GM12878 (cell line): ENCODE measurements at regions not wholly inside any gene's neighbourhood (a gene's known extent, or its start where the extent isn't known, plus 50 kb on each side); places are given as distances from the start of the nearest gene placed in this dataset.

Source experiments
- ATAC-seq: fragments of 200-7000 bp; cut with Tn5 transposase; 3 replicates; pipeline ENCODE4 v1.9.1; 2020; ENCODE audit warnings: mild to moderate bottlenecking, moderate library complexity
- BruUV-seq: library from RNA; stranded (reverse); fragments of 400-500 nt; replicated peaks from 2 replicates; lab custom pipeline; 2021; lab: Mats Ljungman, UMichigan
- CTCF ChIA-PET: fragments of 300-600 bp; sonication (Branson Sonifier 250); formaldehyde crosslinking; extraction: SDS; loops from one replicate; lab custom pipeline; 2021; ENCODE audit warnings: inconsistent platforms; lab: Yijun Ruan, JAX
- POLR2A ChIA-PET: fragments of 350-600 bp; formaldehyde crosslinking; extraction: SDS; loops from one replicate; lab custom pipeline; 2021; ENCODE audit warnings: inconsistent platforms; lab: Charles Lee
- RAD21 ChIA-PET: fragments of 300-600 bp; sonication (Branson Sonifier 250); formaldehyde crosslinking; loops from one replicate; lab custom pipeline; 2023; ENCODE audit warnings: antibody characterized with exemption; ENCODE audit not compliant: unreplicated experiment; lab: Charles Lee
- SMC1A ChIA-PET: fragments of 300-600 bp; sonication (Branson Sonifier 250); formaldehyde crosslinking; loops from one replicate; lab custom pipeline; 2023; ENCODE audit not compliant: unreplicated experiment, uncharacterized antibody; lab: Charles Lee
- DNase-seq: peaks from one replicate; pipeline ENCODE4 v3.0.0-alpha.2; 2011; ENCODE audit warnings: low read depth, low spot score
- FAIRE-seq: peaks from 3 replicates; lab custom pipeline; 2011; peaks lifted over from hg19 to GRCh38; lab: Jason Lieb, UNC
- H2AFZ ChIP-seq: 2 replicates; pipeline ENCODE4 v1.6.0; 2011; ENCODE audit warnings: low read depth, low read length, control low read depth; ENCODE audit not compliant: control insufficient read depth
- H3K27ac ChIP-seq: 2 replicates; pipeline ENCODE4 v1.5.1; 2011; ENCODE audit warnings: control low read depth; ENCODE audit not compliant: control insufficient read depth, insufficient read depth
- H3K27me3 ChIP-seq, 2 experiments: replicated peaks in 1 of 2; 2 replicates each; pipeline versions ENCODE4 v1.6.0 to v1.6.1; 2011; ENCODE audit warnings: low read length in 1 of 2; ENCODE audit not compliant: control insufficient read depth in 2 of 2, insufficient read depth in 2 of 2
- H3K36me3 ChIP-seq, 2 experiments: 2 replicates each; pipeline ENCODE4 v1.5.1; 2011; ENCODE audit warnings: low read length in 1 of 2; ENCODE audit not compliant: control insufficient read depth in 2 of 2, insufficient read depth in 2 of 2
- H3K4me1 ChIP-seq: 2 replicates; pipeline ENCODE4 v1.6.1; 2011; ENCODE audit warnings: mild to moderate bottlenecking, low read length, moderate library complexity, mixed read lengths; ENCODE audit not compliant: control insufficient read depth, insufficient read depth
- H3K4me2 ChIP-seq: 2 replicates; pipeline ENCODE4 v1.6.0; 2011; ENCODE audit warnings: control low read depth; ENCODE audit not compliant: control insufficient read depth, insufficient read depth
- H3K4me3 ChIP-seq: fragments of 200-600 bp; sonication (generic); 2 replicates; pipeline ENCODE4 v1.5.1; 2016
- H3K79me2 ChIP-seq: 2 replicates; pipeline ENCODE4 v1.6.0; 2011; ENCODE audit warnings: low read length; ENCODE audit not compliant: control insufficient read depth, insufficient read depth
- H3K9ac ChIP-seq: 2 replicates; pipeline ENCODE4 v1.8.0; 2011; ENCODE audit warnings: low read length, control low read depth, mixed read lengths; ENCODE audit not compliant: control insufficient read depth, insufficient read depth
- H3K9me3 ChIP-seq: replicated peaks from 3 replicates; pipeline ENCODE4 v1.5.1; 2011; ENCODE audit warnings: mild to moderate bottlenecking, low read length; ENCODE audit not compliant: control insufficient read depth, insufficient read depth
- H4K20me1 ChIP-seq: 2 replicates; pipeline ENCODE4 v1.6.0; 2011; ENCODE audit not compliant: control insufficient read depth, insufficient read depth
- BACH1 ChIP-seq: fragments of 450-650 bp; IDR thresholded peaks from 2 replicates; pipeline ENCODE4 v1.6.1; 2017; ENCODE audit warnings: mild to moderate bottlenecking, borderline replicate concordance
- DPF2 ChIP-seq: fragments of 450-650 bp; IDR thresholded peaks from 2 replicates; pipeline ENCODE4 v1.6.1; 2017; ENCODE audit warnings: mild to moderate bottlenecking
- FOXK2 ChIP-seq: fragments of 450-650 bp; IDR thresholded peaks from 2 replicates; pipeline ENCODE4 v1.6.1; 2017; ENCODE audit warnings: mild to moderate bottlenecking, moderate library complexity
- GATAD2B ChIP-seq: fragments of 450-650 bp; conservative IDR thresholded peaks from 2 replicates; pipeline ENCODE4 v1.6.1; 2017; ENCODE audit warnings: low read depth, mild to moderate bottlenecking, moderate library complexity
- MAX ChIP-seq: IDR thresholded peaks from 2 replicates; pipeline ENCODE4 v1.6.1; 2012; ENCODE audit warnings: low read depth, low read length, improper control_type of control experiment
- SMC3 ChIP-seq: IDR thresholded peaks from 2 replicates; pipeline ENCODE4 v1.6.1; 2011; ENCODE audit warnings: low read length, improper control_type of control experiment, borderline replicate concordance
- SRF ChIP-seq, 2 experiments: IDR thresholded peaks; 2 replicates each; pipeline ENCODE4 v1.6.1; 2011; ENCODE audit warnings: low read depth in 2 of 2, low read length in 2 of 2, mild to moderate bottlenecking in 1 of 2, moderate library complexity in 1 of 2
- STAT1 ChIP-seq: fragments of 450-650 bp; conservative IDR thresholded peaks from 2 replicates; pipeline ENCODE4 v1.6.1; 2014; ENCODE audit warnings: antibody characterized with exemption, mild to moderate bottlenecking
- TAF1 ChIP-seq: IDR thresholded peaks from 2 replicates; pipeline ENCODE4 v1.6.1; 2011; ENCODE audit warnings: mild to moderate bottlenecking, low read depth, low read length, borderline replicate concordance
- TBL1XR1 ChIP-seq: IDR thresholded peaks from 2 replicates; pipeline ENCODE4 v1.6.1; 2012; ENCODE audit warnings: low read depth, low read length, improper control_type of control experiment
- TCF12 ChIP-seq: IDR thresholded peaks from 2 replicates; pipeline ENCODE4 v1.6.1; 2011; ENCODE audit warnings: low read depth, mild to moderate bottlenecking, low read length
- ZNF217 ChIP-seq: fragments of 450-650 bp; IDR thresholded peaks from 2 replicates; pipeline ENCODE4 v1.6.1; 2017; ENCODE audit warnings: antibody characterized with exemption, mild to moderate bottlenecking
- ZNF622 ChIP-seq: fragments of 450-650 bp; IDR thresholded peaks from 2 replicates; pipeline ENCODE4 v1.6.1; 2017; ENCODE audit warnings: mild to moderate bottlenecking, inconsistent platforms
- WGBS: methylation state at CpG from one replicate; pipeline ENCODE4 v1.1.6; 2016; ENCODE audit warnings: low lambda C conversion rate; ENCODE audit not compliant: insufficient replicate concordance, insufficient coverage; ENCODE audit errors: missing lambda C conversion rate; 5-methylcytosine and 5-hydroxymethylcytosine counted together
- in situ Hi-C: fragments of 300-500 bp; cut with MboI; formaldehyde crosslinking; loops from 9 replicates; pipeline ENCODE4 v1.14.3; 2018; ENCODE audit warnings: mixed read lengths
- intact Hi-C: fragments of 100-400 bp; cut with micrococcal nuclease; formaldehyde crosslinking; loops from one replicate; pipeline ENCODE4 v1.14.2; 2022; ENCODE audit not compliant: unreplicated experiment
- TF ChIP-seq, protein P1 (sequence below): fragments of 450-650 bp; IDR thresholded peaks from 2 replicates; pipeline ENCODE4 v1.6.1; 2016; ENCODE audit warnings: mild to moderate bottlenecking, moderate library complexity, borderline replicate concordance
- TF ChIP-seq, protein P2 (sequence below): fragments of 450-650 bp; formaldehyde crosslinking; IDR thresholded peaks from 2 replicates; pipeline ENCODE4 v1.4.0; 2020; ENCODE audit warnings: mild to moderate bottlenecking, moderate library complexity

DNA sequence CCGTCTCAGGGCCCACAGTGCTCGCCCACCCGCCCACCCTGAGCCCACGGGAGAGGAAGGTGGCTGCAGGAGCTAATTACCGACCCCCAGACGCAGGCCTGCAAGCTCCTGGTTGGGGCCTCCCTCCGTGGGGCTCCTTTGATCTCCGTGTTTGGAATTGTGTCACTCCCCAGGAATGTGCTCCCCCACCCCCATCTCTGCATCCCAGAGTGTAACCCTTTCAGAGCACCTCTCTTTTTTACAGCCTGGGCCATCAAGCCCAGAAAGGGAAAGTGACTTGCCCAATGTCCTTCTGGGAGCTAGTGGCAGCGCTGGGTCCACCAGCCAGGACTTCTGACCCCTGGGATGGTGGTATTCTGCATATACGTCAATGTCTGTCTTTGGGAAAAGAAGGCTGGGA is 335.1 kb downstream of the CYRIA start (continued):
- TF ChIP-seq SMC3: no peak
- TF ChIP-seq ZNF622: no peak
- no peak for TF ChIP-seq STAT1

- no peak overlapping the region for H3K4me2 ChIP-seq
- no peak overlapping the region for H2AFZ ChIP-seq
- no peaks in the 10 kb centered on the region for H4K20me1 ChIP-seq
- no peaks in the 10 kb centered on the region for H3K36me3 ChIP-seq
- ATAC-seq (no peak), DNase-seq (no peak), FAIRE-seq (no peak)
- ChIA-PET RAD21 (no interaction called here), CTCF (no interaction called here), POLR2A (no interaction called here)
- no peak overlapping the region for H3K4me3 ChIP-seq
- no peak overlapping the region for H3K9ac ChIP-seq
- no peaks in the 10 kb centered on the region for H3K9me3 ChIP-seq
- BruUV-seq: no TSS peak
- H3K79me2 ChIP-seq: no peaks in the 10 kb centered on the region
- in situ Hi-C loops: no loop called here
- no peak overlapping the region for H3K27ac ChIP-seq
- intact Hi-C loops: no loop called here
- no peaks in the 10 kb centered on the region for H3K4me1 ChIP-seq
- no peaks in the 10 kb centered on the region; a peak in 1 of 4 replicates for H3K27me3 ChIP-seq
- WGBS: 48% methylated on average over 8 of the region's 8 CpGs
- TF ChIP-seq, protein P1, sequence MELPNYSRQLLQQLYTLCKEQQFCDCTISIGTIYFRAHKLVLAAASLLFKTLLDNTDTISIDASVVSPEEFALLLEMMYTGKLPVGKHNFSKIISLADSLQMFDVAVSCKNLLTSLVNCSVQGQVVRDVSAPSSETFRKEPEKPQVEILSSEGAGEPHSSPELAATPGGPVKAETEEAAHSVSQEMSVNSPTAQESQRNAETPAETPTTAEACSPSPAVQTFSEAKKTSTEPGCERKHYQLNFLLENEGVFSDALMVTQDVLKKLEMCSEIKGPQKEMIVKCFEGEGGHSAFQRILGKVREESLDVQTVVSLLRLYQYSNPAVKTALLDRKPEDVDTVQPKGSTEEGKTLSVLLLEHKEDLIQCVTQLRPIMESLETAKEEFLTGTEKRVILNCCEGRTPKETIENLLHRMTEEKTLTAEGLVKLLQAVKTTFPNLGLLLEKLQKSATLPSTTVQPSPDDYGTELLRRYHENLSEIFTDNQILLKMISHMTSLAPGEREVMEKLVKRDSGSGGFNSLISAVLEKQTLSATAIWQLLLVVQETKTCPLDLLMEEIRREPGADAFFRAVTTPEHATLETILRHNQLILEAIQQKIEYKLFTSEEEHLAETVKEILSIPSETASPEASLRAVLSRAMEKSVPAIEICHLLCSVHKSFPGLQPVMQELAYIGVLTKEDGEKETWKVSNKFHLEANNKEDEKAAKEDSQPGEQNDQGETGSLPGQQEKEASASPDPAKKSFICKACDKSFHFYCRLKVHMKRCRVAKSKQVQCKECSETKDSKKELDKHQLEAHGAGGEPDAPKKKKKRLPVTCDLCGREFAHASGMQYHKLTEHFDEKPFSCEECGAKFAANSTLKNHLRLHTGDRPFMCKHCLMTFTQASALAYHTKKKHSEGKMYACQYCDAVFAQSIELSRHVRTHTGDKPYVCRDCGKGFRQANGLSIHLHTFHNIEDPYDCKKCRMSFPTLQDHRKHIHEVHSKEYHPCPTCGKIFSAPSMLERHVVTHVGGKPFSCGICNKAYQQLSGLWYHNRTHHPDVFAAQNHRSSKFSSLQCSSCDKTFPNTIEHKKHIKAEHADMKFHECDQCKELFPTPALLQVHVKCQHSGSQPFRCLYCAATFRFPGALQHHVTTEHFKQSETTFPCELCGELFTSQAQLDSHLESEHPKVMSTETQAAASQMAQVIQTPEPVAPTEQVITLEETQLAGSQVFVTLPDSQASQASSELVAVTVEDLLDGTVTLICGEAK: no peak
- TF ChIP-seq SRF (IDR thresholded peaks at IDR 0.05; ENCODE audit: low read depth in 2 of 2, low read length in 2 of 2) (no peak), BACH1 (no peak), GATAD2B (no peak), TBL1XR1 (no peak), MAX (no peak), TCF12 (no peak), TAF1 (no peak), DPF2 (no peak), FOXK2 (no peak), ZNF217 (no peak)
- TF ChIP-seq, protein P2, sequence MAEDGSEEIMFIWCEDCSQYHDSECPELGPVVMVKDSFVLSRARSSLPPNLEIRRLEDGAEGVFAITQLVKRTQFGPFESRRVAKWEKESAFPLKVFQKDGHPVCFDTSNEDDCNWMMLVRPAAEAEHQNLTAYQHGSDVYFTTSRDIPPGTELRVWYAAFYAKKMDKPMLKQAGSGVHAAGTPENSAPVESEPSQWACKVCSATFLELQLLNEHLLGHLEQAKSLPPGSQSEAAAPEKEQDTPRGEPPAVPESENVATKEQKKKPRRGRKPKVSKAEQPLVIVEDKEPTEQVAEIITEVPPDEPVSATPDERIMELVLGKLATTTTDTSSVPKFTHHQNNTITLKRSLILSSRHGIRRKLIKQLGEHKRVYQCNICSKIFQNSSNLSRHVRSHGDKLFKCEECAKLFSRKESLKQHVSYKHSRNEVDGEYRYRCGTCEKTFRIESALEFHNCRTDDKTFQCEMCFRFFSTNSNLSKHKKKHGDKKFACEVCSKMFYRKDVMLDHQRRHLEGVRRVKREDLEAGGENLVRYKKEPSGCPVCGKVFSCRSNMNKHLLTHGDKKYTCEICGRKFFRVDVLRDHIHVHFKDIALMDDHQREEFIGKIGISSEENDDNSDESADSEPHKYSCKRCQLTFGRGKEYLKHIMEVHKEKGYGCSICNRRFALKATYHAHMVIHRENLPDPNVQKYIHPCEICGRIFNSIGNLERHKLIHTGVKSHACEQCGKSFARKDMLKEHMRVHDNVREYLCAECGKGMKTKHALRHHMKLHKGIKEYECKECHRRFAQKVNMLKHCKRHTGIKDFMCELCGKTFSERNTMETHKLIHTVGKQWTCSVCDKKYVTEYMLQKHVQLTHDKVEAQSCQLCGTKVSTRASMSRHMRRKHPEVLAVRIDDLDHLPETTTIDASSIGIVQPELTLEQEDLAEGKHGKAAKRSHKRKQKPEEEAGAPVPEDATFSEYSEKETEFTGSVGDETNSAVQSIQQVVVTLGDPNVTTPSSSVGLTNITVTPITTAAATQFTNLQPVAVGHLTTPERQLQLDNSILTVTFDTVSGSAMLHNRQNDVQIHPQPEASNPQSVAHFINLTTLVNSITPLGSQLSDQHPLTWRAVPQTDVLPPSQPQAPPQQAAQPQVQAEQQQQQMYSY (CRISPR knock-in tag): no peak
- TF ChIP-seq, all 136 proteins: peak for 0
- SMC1A ChIA-PET: no interaction called here
Measured at GRCh38 chr2:16330012-16330411, 335.6 kb downstream of the CYRIA start.
